Thoracic aorta (tissue), 2 donors: ENCODE measurements at regions not wholly inside any gene's neighbourhood (a gene's known extent, or its start where the extent isn't known, plus 50 kb on each side); places are given as distances from the start of the nearest gene placed in this dataset.
"Not testable (repeated sequence)": the region's sequence is repeated elsewhere in the genome, so short reads cannot be mapped to it uniquely, and the experiment has no call there.

ENCODE experiments used
- ATAC-seq: fragments of 150-250 bp; one replicate; pipeline ENCODE4 v1.8.0; 2017; ENCODE audit warnings: low read depth; ENCODE audit not compliant: insufficient number of reproducible peaks, low FRiP score
- DNase-seq: peaks from one replicate; pipeline ENCODE4 v3.0.0-alpha.2; 2020; ENCODE audit warnings: low spot score
- H3K27ac ChIP-seq, 2 donors: fragments of 200-600 bp; sonication (generic); 1 replicate in 1 of 2; 2 replicates in 1 of 2; pipeline ENCODE4 v1.5.1; 2016; ENCODE audit warnings: mild to moderate bottlenecking in 2 of 2, moderate library complexity in 2 of 2
- H3K27me3 ChIP-seq: fragments of 200-600 bp; sonication (generic); replicated peaks from 2 replicates; pipeline ENCODE4 v1.6.0; 2016; ENCODE audit warnings: mild to moderate bottlenecking; ENCODE audit not compliant: insufficient read depth
- H3K36me3 ChIP-seq: fragments of 200-600 bp; sonication (generic); one replicate; pipeline ENCODE4 v1.5.1; 2016
- H3K4me1 ChIP-seq, 2 donors: fragments of 200-600 bp; sonication (generic); 1 replicate in 1 of 2; 2 replicates in 1 of 2; pipeline versions ENCODE4 v1.5.1 to v1.6.0; 2016; ENCODE audit warnings: low read depth in 2 of 2, mild to moderate bottlenecking in 1 of 2; ENCODE audit not compliant: control insufficient read depth in 1 of 2
- H3K4me3 ChIP-seq: fragments of 200-600 bp; sonication (generic); 2 replicates; pipeline ENCODE4 v1.5.1; 2016; ENCODE audit warnings: mild to moderate bottlenecking
- H3K9me3 ChIP-seq: fragments of 200-600 bp; sonication (generic); 2 replicates; pipeline ENCODE4 v1.5.1; 2016
- TF ChIP-seq, protein P1 (sequence below): fragments of 200-600 bp; sonication (generic); IDR thresholded peaks from one replicate; pipeline ENCODE4 v1.5.1; 2019; ENCODE audit warnings: antibody characterized with exemption

DNA sequence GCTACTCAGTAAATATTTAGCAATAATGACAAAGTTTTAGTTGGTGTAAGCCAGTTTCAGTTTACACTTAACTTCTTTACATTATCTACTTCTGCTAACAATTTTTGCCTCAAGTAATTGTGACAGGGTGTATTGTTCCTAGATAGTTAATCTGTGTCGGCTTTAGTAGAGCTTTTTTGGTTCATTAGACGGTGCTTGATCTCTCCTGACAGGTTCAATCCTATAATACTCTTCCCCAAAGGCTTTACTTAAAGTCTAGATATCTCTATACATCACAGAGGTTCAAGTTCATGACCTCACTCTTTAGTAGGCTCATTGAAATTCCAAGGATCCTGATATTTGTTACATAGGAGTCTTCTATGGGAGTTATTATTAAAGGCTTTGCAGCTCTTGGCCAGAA is 365.6 kb upstream of the DPPA4 start:
- no peaks in the 10 kb centered on the region for H3K9me3 ChIP-seq
- peaks cover 0 to 25% of the 10 kb centered on the region in 2 donors for H3K4me1 ChIP-seq
- ATAC-seq (no peak), DNase-seq (no peak)
- TF ChIP-seq, protein P1, sequence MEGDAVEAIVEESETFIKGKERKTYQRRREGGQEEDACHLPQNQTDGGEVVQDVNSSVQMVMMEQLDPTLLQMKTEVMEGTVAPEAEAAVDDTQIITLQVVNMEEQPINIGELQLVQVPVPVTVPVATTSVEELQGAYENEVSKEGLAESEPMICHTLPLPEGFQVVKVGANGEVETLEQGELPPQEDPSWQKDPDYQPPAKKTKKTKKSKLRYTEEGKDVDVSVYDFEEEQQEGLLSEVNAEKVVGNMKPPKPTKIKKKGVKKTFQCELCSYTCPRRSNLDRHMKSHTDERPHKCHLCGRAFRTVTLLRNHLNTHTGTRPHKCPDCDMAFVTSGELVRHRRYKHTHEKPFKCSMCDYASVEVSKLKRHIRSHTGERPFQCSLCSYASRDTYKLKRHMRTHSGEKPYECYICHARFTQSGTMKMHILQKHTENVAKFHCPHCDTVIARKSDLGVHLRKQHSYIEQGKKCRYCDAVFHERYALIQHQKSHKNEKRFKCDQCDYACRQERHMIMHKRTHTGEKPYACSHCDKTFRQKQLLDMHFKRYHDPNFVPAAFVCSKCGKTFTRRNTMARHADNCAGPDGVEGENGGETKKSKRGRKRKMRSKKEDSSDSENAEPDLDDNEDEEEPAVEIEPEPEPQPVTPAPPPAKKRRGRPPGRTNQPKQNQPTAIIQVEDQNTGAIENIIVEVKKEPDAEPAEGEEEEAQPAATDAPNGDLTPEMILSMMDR: no peak
- H3K4me3 ChIP-seq: no peak overlapping the region
- no peaks in the 10 kb centered on the region for H3K36me3 ChIP-seq
- no peaks in the 10 kb centered on the region for H3K27me3 ChIP-seq
- no peak overlapping the region for H3K27ac ChIP-seq

DNA sequence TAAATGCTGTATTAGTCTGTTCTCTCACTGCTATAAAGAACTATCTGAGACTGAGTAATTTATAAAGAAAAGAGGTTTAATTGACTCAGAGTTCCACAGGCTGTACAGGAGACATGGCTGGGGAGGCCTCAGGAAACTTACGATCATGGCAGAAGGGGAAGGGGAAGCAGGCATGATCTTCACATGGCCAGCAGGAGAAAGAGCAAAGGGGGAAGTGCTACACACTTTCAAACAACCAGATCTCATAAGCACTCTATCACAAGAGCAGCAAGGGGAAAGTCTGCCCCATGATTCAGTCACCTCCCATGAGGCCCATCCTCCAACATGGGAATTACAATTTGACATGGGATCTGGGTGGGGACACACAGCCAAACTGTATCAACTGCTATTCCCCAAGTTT is 367.8 kb upstream of the DPPA4 start:
- H3K4me1 ChIP-seq: peaks cover 0 to 10% of the 10 kb centered on the region in 2 donors
- DNase-seq, H3K27ac ChIP-seq, ATAC-seq, H3K27me3 ChIP-seq, H3K4me3 ChIP-seq, H3K36me3 ChIP-seq, H3K9me3 ChIP-seq: not testable (repeated sequence)

DNA sequence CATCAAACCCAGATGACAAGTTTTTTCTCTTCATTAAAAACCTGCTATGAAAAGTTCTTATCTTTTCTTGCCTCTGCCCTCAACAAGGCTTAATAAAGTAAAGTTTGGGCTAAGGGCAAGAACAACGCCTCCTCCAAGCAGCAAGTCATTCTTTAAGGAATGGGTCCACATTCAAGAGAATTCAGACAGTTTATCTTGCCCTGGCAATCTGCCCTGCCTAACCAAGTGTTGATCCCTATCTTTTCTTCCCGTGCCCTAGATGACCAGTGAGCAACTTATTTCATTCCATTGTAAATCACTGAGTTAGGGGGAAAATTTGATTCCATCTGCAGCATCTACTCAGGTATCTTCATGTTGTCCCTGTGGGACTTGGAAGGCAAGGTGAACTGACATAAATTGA is 370.3 kb upstream of the DPPA4 start:
- no peak for ATAC-seq
- no peak for DNase-seq
- Histone ChIP-seq H3K9me3 (no peaks in the 10 kb centered on the region), H3K4me3 (no peak overlapping the region), H3K4me1 (peaks cover 0 to 5% of the 10 kb centered on the region in 2 donors), H3K27ac (no peak overlapping the region), H3K36me3 (no peaks in the 10 kb centered on the region), H3K27me3 (no peaks in the 10 kb centered on the region)
- TF ChIP-seq, protein P1: no peak

DNA sequence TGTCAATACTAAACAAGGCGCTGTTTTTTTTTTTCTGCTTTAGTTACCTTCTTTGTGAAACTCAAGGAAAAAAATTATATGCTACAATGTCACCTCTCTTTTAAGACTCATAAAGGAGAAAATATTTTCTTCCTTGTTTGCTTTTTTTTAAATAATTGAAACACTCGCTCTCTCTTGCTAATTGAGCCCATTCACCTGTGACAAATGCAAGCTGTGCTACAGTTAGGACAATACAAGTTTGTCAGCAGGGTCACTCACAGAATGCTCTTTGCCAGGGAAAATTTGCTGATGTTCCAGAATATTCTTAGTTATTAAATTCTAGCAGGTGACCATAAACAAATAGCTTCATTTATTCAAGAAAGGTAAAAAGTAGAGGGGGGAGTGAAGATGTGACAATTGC is 375.9 kb upstream of the DPPA4 start:
- Histone ChIP-seq H3K27me3 (no peaks in the 10 kb centered on the region), H3K36me3 (no peaks in the 10 kb centered on the region), H3K4me3 (no peak overlapping the region), H3K27ac (no peak overlapping the region), H3K4me1 (peaks cover 0 to 8% of the 10 kb centered on the region in 2 donors), H3K9me3 (no peaks in the 10 kb centered on the region)
- ATAC-seq (no peak), DNase-seq (no peak)
- TF ChIP-seq, protein P1: no peak

DNA sequence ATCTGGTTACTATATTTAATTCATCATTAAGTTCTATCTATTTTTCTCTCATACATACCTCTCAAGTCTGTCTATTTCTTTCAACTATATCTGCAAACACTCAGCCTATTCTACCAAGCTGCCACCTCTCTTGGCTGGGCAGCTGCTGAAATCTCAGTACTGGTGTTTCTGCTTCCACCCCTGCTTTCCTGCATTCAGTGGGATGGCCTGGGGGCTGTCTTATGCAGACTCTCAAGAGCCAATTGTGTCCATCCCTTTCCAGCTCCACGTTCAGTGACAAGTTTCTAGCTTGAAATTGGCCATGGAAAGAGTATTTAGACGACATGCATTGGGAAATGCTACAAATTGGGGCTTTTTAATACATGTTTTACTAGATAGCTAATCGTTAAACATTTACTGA is 378.4 kb upstream of the DPPA4 start:
- H3K9me3 ChIP-seq: no peaks in the 10 kb centered on the region
- no peak overlapping the region for H3K4me3 ChIP-seq
- peaks cover 0 to 8% of the 10 kb centered on the region in 2 donors for H3K4me1 ChIP-seq
- H3K27me3 ChIP-seq: no peaks in the 10 kb centered on the region
- TF ChIP-seq, protein P1: no peak
- no peak overlapping the region for H3K27ac ChIP-seq
- H3K36me3 ChIP-seq: no peaks in the 10 kb centered on the region
- DNase-seq: no peak
- ATAC-seq: no peak

DNA sequence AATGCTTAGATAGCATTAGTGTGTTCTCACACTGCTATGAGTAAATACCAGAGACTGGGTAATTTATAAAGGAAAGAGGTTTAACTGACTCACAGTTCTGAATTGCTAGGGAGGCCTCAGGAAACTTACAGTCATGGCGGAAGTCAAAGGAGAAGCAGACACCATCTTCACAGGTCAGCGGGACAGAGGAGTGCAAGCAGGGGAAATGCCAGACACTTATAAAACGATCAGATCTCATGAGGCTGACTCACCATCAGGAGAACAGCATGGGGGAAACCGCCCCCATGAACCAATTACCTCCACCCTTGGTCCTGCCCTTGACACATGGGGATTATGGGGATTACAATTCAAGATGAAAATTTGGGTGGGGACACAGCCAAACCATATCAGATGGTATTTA is 381.5 kb upstream of the DPPA4 start:
- ATAC-seq (no peak), DNase-seq (no peak)
- Histone ChIP-seq H3K4me1 (peaks cover 0 to 8% of the 10 kb centered on the region in 2 donors), H3K27ac (no peak overlapping the region), H3K4me3 (no peak overlapping the region), H3K9me3 (no peaks in the 10 kb centered on the region), H3K36me3 (no peaks in the 10 kb centered on the region), H3K27me3 (no peaks in the 10 kb centered on the region)
- TF ChIP-seq, protein P1: no peak
